Peyer's patch (tissue), 4 donors: ENCODE measurements at regions not wholly inside any gene's neighbourhood (a gene's known extent, or its start where the extent isn't known, plus 50 kb on each side); places are given as distances from the start of the nearest gene placed in this dataset.

ENCODE experiments used
- DNase-seq, 3 donors: peaks; one replicate each; pipeline ENCODE4 v3.0.0-alpha.2; 2017 to 2019
- H3K27ac ChIP-seq, 4 donors: fragments of 200-600 bp; sonication (generic); one replicate each; pipeline ENCODE4 v1.5.1; 2016 to 2019
- H3K27me3 ChIP-seq, 2 donors: fragments of 200-600 bp; sonication (generic); one replicate each; pipeline ENCODE4 v1.5.1; 2019
- H3K36me3 ChIP-seq, 3 donors: fragments of 200-600 bp; sonication (generic); one replicate each; pipeline ENCODE4 v1.5.1; 2016 to 2019
- H3K4me1 ChIP-seq, 4 donors: fragments of 200-600 bp; sonication (generic); one replicate each; pipeline ENCODE4 v1.5.1; 2016 to 2019
- H3K4me3 ChIP-seq, 4 donors: fragments of 200-600 bp; sonication (generic); 1 replicate in 3 of 4; 2 replicates in 1 of 4; pipeline ENCODE4 v1.5.1; 2016 to 2019; ENCODE audit warnings: mild to moderate bottlenecking in 1 of 4
- H3K9me3 ChIP-seq, 4 donors: fragments of 200-600 bp; sonication (generic); one replicate each; pipeline ENCODE4 v1.5.1; 2016 to 2019; ENCODE audit warnings: mild to moderate bottlenecking in 1 of 4
- CTCF ChIP-seq, 6 experiments: fragments of 450-650 bp in 4 of 6; fragments of 200-600 bp in 2 of 6; sonication (generic) in 1 of 6; IDR thresholded peaks; one replicate each; pipeline ENCODE4 v1.5.1; 2017 to 2019; ENCODE audit warnings: antibody characterized with exemption in 6 of 6, mild to moderate bottlenecking in 3 of 6, moderate library complexity in 1 of 6
- POLR2A ChIP-seq, 2 donors: fragments of 450-650 bp; IDR thresholded peaks; one replicate each; pipeline ENCODE4 v1.5.1; 2017; ENCODE audit warnings: antibody characterized with exemption in 2 of 2, mild to moderate bottlenecking in 2 of 2, moderate library complexity in 2 of 2

- no peaks in the 10 kb centered on the region for H3K9me3 ChIP-seq
- H3K4me1 ChIP-seq: no peaks in the 10 kb centered on the region
- H3K27ac ChIP-seq: no peak overlapping the region
- no peak for DNase-seq
- no peak overlapping the region for H3K4me3 ChIP-seq
- no peaks in the 10 kb centered on the region for H3K27me3 ChIP-seq
- no peaks in the 10 kb centered on the region for H3K36me3 ChIP-seq
- no peak for TF ChIP-seq POLR2A (IDR thresholded peaks at IDR 0.05)
- TF ChIP-seq CTCF (IDR thresholded peaks at IDR 0.05): no peak
Observed at GRCh38 chr15:95713324-95713723, 617.2 kb upstream of the NR2F2 start.

GRCh38 chr15:95715116-95715903 is 615.2 kb upstream of the NR2F2 start:
- no peak for TF ChIP-seq POLR2A (IDR thresholded peaks at IDR 0.05)
- Histone ChIP-seq H3K9me3 (no peaks in the 10 kb centered on the region), H3K4me1 (no peaks in the 10 kb centered on the region), H3K4me3 (no peak overlapping the region), H3K36me3 (no peaks in the 10 kb centered on the region), H3K27ac (no peak overlapping the region), H3K27me3 (no peaks in the 10 kb centered on the region)
- DNase-seq: no peak

- DNase-seq: no peak
- H3K9me3 ChIP-seq: no peaks in the 10 kb centered on the region
- no peak overlapping the region for H3K4me3 ChIP-seq
- no peak overlapping the region for H3K27ac ChIP-seq
- TF ChIP-seq POLR2A (IDR thresholded peaks at IDR 0.05) (no peak), CTCF (IDR thresholded peaks at IDR 0.05) (no peak)
- H3K27me3 ChIP-seq: no peaks in the 10 kb centered on the region
- no peaks in the 10 kb centered on the region for H3K36me3 ChIP-seq
- H3K4me1 ChIP-seq: no peaks in the 10 kb centered on the region
Observed at GRCh38 chr15:95715906-95716656, 614.4 kb upstream of the NR2F2 start.

GRCh38 chr15:95716708-95717107 is 613.8 kb upstream of the NR2F2 start:
- TF ChIP-seq CTCF (IDR thresholded peaks at IDR 0.05): no peak
- no peak for TF ChIP-seq POLR2A (IDR thresholded peaks at IDR 0.05)
- H3K27me3 ChIP-seq: no peaks in the 10 kb centered on the region
- DNase-seq: no peak

GRCh38 chr15:95718441-95718840 is 612.1 kb upstream of the NR2F2 start:
- H3K4me3 ChIP-seq: no peak overlapping the region
- no peak for TF ChIP-seq POLR2A (IDR thresholded peaks at IDR 0.05)
- TF ChIP-seq CTCF (IDR thresholded peaks at IDR 0.05): no peak
- H3K27ac ChIP-seq: no peak overlapping the region
- no peak for DNase-seq
- H3K9me3 ChIP-seq: no peaks in the 10 kb centered on the region
- H3K4me1 ChIP-seq: no peaks in the 10 kb centered on the region
- H3K36me3 ChIP-seq: no peaks in the 10 kb centered on the region
- no peaks in the 10 kb centered on the region for H3K27me3 ChIP-seq

More at GRCh38 chr15:95716708-95717107, 613.8 kb upstream of the NR2F2 start:
- Histone ChIP-seq H3K27ac (no peak overlapping the region), H3K9me3 (no peaks in the 10 kb centered on the region), H3K36me3 (no peaks in the 10 kb centered on the region), H3K4me1 (no peaks in the 10 kb centered on the region), H3K4me3 (no peak overlapping the region)
